Mesendoderm (in vitro differentiated cells): ENCODE measurements at regions not wholly inside any gene's neighbourhood (a gene's known extent, or its start where the extent isn't known, plus 50 kb on each side); places are given as distances from the start of the nearest gene placed in this dataset.

Experiments
- DNase-seq: peaks from one replicate; pipeline ENCODE4 v3.0.0; 2013
- H2AK5ac ChIP-seq: 2 replicates; pipeline ENCODE4 v1.6.1; 2013; ENCODE audit warnings: low read length, inconsistent platforms
- H2BK120ac ChIP-seq: 2 replicates; pipeline ENCODE4 v1.6.1; 2013; ENCODE audit warnings: low read depth, mild to moderate bottlenecking, low read length, moderate library complexity, mixed read lengths
- H2BK15ac ChIP-seq: replicated peaks from 2 replicates; pipeline ENCODE4 v1.6.1; 2013; ENCODE audit warnings: low read depth, mild to moderate bottlenecking, moderate library complexity
- H2BK5ac ChIP-seq: 2 replicates; pipeline ENCODE4 v1.6.1; 2013; ENCODE audit warnings: low read length, inconsistent platforms
- H3K18ac ChIP-seq: 2 replicates; pipeline ENCODE4 v1.6.1; 2013; ENCODE audit warnings: mild to moderate bottlenecking, low read length, mixed read lengths
- H3K23ac ChIP-seq: one replicate; pipeline ENCODE4 v1.6.1; 2013; ENCODE audit warnings: low read length
- H3K27ac ChIP-seq: 2 replicates; pipeline ENCODE4 v1.5.1; 2013; ENCODE audit warnings: low read depth, mild to moderate bottlenecking, inconsistent platforms, low read length, moderate library complexity
- H3K27me3 ChIP-seq: 2 replicates; pipeline ENCODE4 v1.6.1; 2013; ENCODE audit warnings: low read length, control low read depth, mild to moderate bottlenecking, inconsistent platforms; ENCODE audit not compliant: insufficient read depth, poor library complexity
- H3K36me3 ChIP-seq: 2 replicates; pipeline ENCODE4 v1.6.1; 2013; ENCODE audit warnings: low read length, inconsistent platforms; ENCODE audit not compliant: control insufficient read depth, insufficient read depth
- H3K4ac ChIP-seq: one replicate; pipeline ENCODE4 v1.6.1; 2013; ENCODE audit warnings: low read depth, mild to moderate bottlenecking, low read length, moderate library complexity
- H3K4me1 ChIP-seq: 2 replicates; pipeline ENCODE4 v1.6.1; 2013; ENCODE audit warnings: low read depth, low read length, inconsistent platforms; ENCODE audit not compliant: control insufficient read depth
- H3K4me2 ChIP-seq: 2 replicates; pipeline ENCODE4 v1.6.1; 2013; ENCODE audit warnings: low read length
- H3K4me3 ChIP-seq: 2 replicates; pipeline ENCODE4 v1.5.1; 2013; ENCODE audit warnings: mild to moderate bottlenecking, low read length
- H3K56ac ChIP-seq: one replicate; pipeline ENCODE4 v1.6.1; 2013; ENCODE audit warnings: low read length
- H3K79me1 ChIP-seq: 2 replicates; pipeline ENCODE4 v1.6.1; 2013; ENCODE audit warnings: low read length, inconsistent platforms
- H3K79me2 ChIP-seq: 2 replicates; pipeline ENCODE4 v1.6.1; 2013; ENCODE audit warnings: mild to moderate bottlenecking, low read length; ENCODE audit not compliant: control insufficient read depth, insufficient read depth
- H3K9ac ChIP-seq: 2 replicates; pipeline ENCODE4 v1.6.1; 2013; ENCODE audit warnings: low read length, inconsistent platforms
- H4K5ac ChIP-seq: one replicate; pipeline ENCODE4 v1.6.1; 2013; ENCODE audit warnings: low read length
- H4K8ac ChIP-seq: one replicate; pipeline ENCODE4 v1.6.1; 2013; ENCODE audit warnings: low read depth, mild to moderate bottlenecking, control low read depth, low read length, moderate library complexity
- WGBS: extraction: QIAGEN DNeasy Blood & Tissue Kit; methylation state at CpG from one replicate; pipeline ENCODE4 v1.1.7; 2013; ENCODE audit warnings: low lambda C conversion rate, missing lambda C conversion rate; ENCODE audit not compliant: insufficient coverage; ENCODE audit errors: extremely low coverage; 5-methylcytosine and 5-hydroxymethylcytosine counted together

DNA sequence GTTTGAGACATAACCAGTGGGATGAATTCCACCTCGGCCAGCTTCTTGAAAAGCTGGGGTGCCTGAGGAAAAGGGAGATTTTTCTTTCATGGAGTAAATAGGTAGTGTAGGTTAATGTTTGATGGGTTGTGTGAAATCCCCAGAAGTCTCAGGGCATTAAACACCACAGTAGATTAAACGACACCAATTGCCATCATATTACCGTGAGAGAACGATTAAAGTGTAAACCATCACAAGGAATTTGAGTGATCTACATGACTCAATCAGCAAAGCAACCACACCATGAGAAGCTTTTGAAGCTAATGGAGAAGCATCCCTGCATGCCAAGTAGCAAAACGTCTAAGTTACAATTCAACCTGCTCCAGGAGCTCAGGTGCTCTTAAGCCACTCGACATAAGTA lies 322.5 kb upstream of the GATB start:
- H3K79me1 ChIP-seq = no peaks in the 10 kb centered on the region
- no peaks in the 10 kb centered on the region for H3K27me3 ChIP-seq
- H3K4ac ChIP-seq = no peak overlapping the region
- no peak overlapping the region for H3K9ac ChIP-seq
- H2BK5ac ChIP-seq = no peak overlapping the region
- no peak overlapping the region for H3K4me2 ChIP-seq
- no peaks in the 10 kb centered on the region for H3K4me1 ChIP-seq
- no peak overlapping the region for H4K5ac ChIP-seq
- WGBS = no CpG with 5 or more reads among the region's 6 CpGs
- no peak overlapping the region for H3K56ac ChIP-seq
- no peak for DNase-seq
- no peak overlapping the region for H2BK120ac ChIP-seq
- H3K79me2 ChIP-seq = no peaks in the 10 kb centered on the region
- no peaks in the 10 kb centered on the region for H3K36me3 ChIP-seq
- no peak overlapping the region for H3K4me3 ChIP-seq
- H4K8ac ChIP-seq = no peak overlapping the region
- no peak overlapping the region for H2AK5ac ChIP-seq
- no peak overlapping the region for H3K27ac ChIP-seq
- H3K18ac ChIP-seq = no peak overlapping the region
- H2BK15ac ChIP-seq = no peak overlapping the region
- H3K23ac ChIP-seq = no peak overlapping the region

DNA sequence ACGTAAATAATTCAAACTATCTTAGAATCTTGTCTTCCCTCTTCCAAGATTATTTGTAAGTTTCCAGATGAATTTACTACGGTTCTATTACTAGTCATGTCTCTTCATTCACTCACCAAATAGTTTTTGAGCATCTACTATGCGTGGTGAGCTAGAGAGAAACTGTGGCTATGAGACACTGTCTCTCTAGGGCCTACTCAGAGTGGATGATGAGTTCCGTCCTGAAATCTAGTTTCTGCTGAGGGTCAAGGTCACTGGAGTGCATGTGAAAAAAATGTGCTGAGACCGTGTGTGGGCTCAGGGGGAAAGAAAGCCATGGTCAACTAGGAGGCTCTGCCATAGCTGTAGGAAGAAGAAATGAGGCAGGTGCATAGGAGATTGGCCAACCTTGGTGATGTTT lies 320.2 kb upstream of the GATB start:
- Histone ChIP-seq H2BK15ac (no peak overlapping the region), H4K8ac (no peak overlapping the region), H3K27me3 (no peaks in the 10 kb centered on the region), H3K27ac (no peak overlapping the region), H2BK120ac (no peak overlapping the region), H2AK5ac (no peak overlapping the region), H3K4me2 (no peak overlapping the region), H3K79me2 (no peaks in the 10 kb centered on the region), H3K4me3 (no peak overlapping the region), H3K4ac (no peak overlapping the region), H3K18ac (no peak overlapping the region), H3K79me1 (no peaks in the 10 kb centered on the region), H3K36me3 (no peaks in the 10 kb centered on the region), H4K5ac (no peak overlapping the region), H3K9ac (no peak overlapping the region), H3K23ac (no peak overlapping the region), H3K4me1 (no peaks in the 10 kb centered on the region), H2BK5ac (no peak overlapping the region), H3K56ac (no peak overlapping the region)
- no peak for DNase-seq
- no CpG with 5 or more reads among the region's 5 CpGs for WGBS

GRCh38 chr4:152079543-152080293 lies 318.9 kb upstream of the GATB start:
- no peak overlapping the region for H3K4ac ChIP-seq
- no peaks in the 10 kb centered on the region for H3K36me3 ChIP-seq
- no peak overlapping the region for H3K4me3 ChIP-seq
- DNase-seq = no peak
- no peak overlapping the region for H3K27ac ChIP-seq
- H3K9ac ChIP-seq = no peak overlapping the region
- H3K79me1 ChIP-seq = no peaks in the 10 kb centered on the region
- H2AK5ac ChIP-seq = no peak overlapping the region
- no peak overlapping the region for H4K8ac ChIP-seq
- H3K18ac ChIP-seq = no peak overlapping the region
- no CpG with 5 or more reads among the region's 6 CpGs for WGBS
- no peak overlapping the region for H2BK5ac ChIP-seq
- peaks cover 8% of the 10 kb centered on the region for H3K4me1 ChIP-seq
- no peak overlapping the region for H2BK15ac ChIP-seq
- H3K23ac ChIP-seq = no peak overlapping the region
- H3K79me2 ChIP-seq = no peaks in the 10 kb centered on the region
- no peak overlapping the region for H2BK120ac ChIP-seq
- H3K4me2 ChIP-seq = no peak overlapping the region
- no peak overlapping the region for H4K5ac ChIP-seq
- no peaks in the 10 kb centered on the region for H3K27me3 ChIP-seq
- H3K56ac ChIP-seq = no peak overlapping the region

GRCh38 chr4:152079079-152079478 lies 318.3 kb upstream of the GATB start:
- Histone ChIP-seq H2AK5ac (no peak overlapping the region), H2BK120ac (no peak overlapping the region), H3K9ac (no peak overlapping the region), H3K56ac (no peak overlapping the region), H3K27ac (no peak overlapping the region), H3K27me3 (no peaks in the 10 kb centered on the region), H4K5ac (no peak overlapping the region), H3K4ac (no peak overlapping the region), H2BK15ac (no peak overlapping the region), H3K18ac (no peak overlapping the region), H4K8ac (no peak overlapping the region), H3K4me3 (no peak overlapping the region), H3K79me1 (no peaks in the 10 kb centered on the region), H3K79me2 (no peaks in the 10 kb centered on the region), H3K4me2 (no peak overlapping the region), H3K23ac (no peak overlapping the region), H2BK5ac (no peak overlapping the region), H3K4me1 (peaks cover 8% of the 10 kb centered on the region), H3K36me3 (no peaks in the 10 kb centered on the region)
- no CpG with 5 or more reads among the region's 3 CpGs for WGBS
- no peak for DNase-seq

DNA sequence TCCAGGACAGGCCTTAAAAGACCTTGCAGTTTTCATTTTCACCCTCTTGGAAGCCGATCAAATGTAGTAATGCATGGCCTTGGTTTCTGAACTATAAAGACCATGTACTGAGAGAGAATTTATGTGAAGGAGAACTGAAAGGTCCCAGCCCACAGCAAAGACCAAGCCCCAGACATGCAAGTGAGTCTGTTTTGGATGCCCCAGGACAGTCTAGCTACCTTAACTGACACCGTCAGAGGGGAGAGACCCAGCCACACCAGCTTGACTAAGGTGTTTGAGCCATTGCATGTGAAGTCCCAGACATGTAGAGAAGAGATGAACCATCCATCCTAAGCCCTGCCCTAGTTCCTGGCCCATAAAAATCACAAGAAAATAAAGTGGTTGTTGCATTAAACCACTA lies 316.8 kb upstream of the GATB start:
- Histone ChIP-seq H3K36me3 (no peaks in the 10 kb centered on the region), H3K79me2 (no peaks in the 10 kb centered on the region), H3K4me3 (no peak overlapping the region), H3K4me1 (peaks cover 8% of the 10 kb centered on the region), H3K18ac (no peak overlapping the region), H3K27ac (no peak overlapping the region), H3K4ac (no peak overlapping the region), H2BK120ac (no peak overlapping the region), H3K56ac (no peak overlapping the region), H3K23ac (no peak overlapping the region), H2AK5ac (no peak overlapping the region), H3K4me2 (no peak overlapping the region), H4K8ac (no peak overlapping the region), H3K9ac (no peak overlapping the region), H4K5ac (no peak overlapping the region), H3K79me1 (no peaks in the 10 kb centered on the region), H3K27me3 (no peaks in the 10 kb centered on the region), H2BK5ac (no peak overlapping the region), H2BK15ac (no peak overlapping the region)
- no CpG with 5 or more reads among the region's 2 CpGs for WGBS
- no peak for DNase-seq
